Stomach (tissue), 4 donors: ENCODE measurements at regions not wholly inside any gene's neighbourhood (a gene's known extent, or its start where the extent isn't known, plus 50 kb on each side); places are given as distances from the start of the nearest gene placed in this dataset.

Source experiments
- EP300 ChIP-seq: sonication (generic); formaldehyde crosslinking; IDR thresholded peaks from one replicate; pipeline ENCODE4 v1.6.1; 2017; ENCODE audit warnings: antibody characterized with exemption
- POLR2A ChIP-seq, 4 donors: fragments of 450-650 bp; IDR thresholded peaks; one replicate each; pipeline ENCODE4 v1.6.1; 2016; ENCODE audit warnings: antibody characterized with exemption in 4 of 4, control low read depth in 2 of 4, mild to moderate bottlenecking in 1 of 4, moderate library complexity in 1 of 4
- POLR2AphosphoS5 ChIP-seq, 3 donors: sonication (generic); formaldehyde crosslinking; IDR thresholded peaks; one replicate each; pipeline ENCODE4 v1.6.1; 2016; ENCODE audit warnings: antibody characterized with exemption in 3 of 3
- TF ChIP-seq, protein P1 (sequence below), 7 experiments: fragments of 450-650 bp in 4 of 7; fragments of 200-600 bp in 3 of 7; sonication (generic) in 3 of 7; IDR thresholded peaks; one replicate each; pipeline ENCODE4 v1.5.1; 2016 to 2019; ENCODE audit warnings: antibody characterized with exemption in 7 of 7, control low read depth in 2 of 7, mild to moderate bottlenecking in 1 of 7

DNA sequence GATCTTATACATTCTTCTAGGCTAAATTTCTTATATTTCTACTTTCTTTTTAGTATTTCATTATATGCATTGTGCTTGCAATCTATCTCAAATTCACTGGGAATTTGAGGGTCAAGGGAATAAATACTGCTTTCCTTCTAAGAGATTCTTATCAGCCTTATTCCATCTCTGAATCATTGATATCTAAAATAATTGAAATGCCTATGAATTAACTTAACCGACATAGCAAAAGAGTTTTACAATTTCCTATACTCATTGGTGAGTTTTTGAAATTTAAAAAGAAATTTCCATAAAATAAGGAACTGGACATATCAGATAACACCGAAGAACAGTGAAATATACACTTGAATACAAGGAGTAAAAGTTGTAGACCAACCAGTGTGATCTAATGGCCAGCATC is 373.7 kb downstream of the NAF1 start:
- TF ChIP-seq, protein P1, sequence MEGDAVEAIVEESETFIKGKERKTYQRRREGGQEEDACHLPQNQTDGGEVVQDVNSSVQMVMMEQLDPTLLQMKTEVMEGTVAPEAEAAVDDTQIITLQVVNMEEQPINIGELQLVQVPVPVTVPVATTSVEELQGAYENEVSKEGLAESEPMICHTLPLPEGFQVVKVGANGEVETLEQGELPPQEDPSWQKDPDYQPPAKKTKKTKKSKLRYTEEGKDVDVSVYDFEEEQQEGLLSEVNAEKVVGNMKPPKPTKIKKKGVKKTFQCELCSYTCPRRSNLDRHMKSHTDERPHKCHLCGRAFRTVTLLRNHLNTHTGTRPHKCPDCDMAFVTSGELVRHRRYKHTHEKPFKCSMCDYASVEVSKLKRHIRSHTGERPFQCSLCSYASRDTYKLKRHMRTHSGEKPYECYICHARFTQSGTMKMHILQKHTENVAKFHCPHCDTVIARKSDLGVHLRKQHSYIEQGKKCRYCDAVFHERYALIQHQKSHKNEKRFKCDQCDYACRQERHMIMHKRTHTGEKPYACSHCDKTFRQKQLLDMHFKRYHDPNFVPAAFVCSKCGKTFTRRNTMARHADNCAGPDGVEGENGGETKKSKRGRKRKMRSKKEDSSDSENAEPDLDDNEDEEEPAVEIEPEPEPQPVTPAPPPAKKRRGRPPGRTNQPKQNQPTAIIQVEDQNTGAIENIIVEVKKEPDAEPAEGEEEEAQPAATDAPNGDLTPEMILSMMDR (IDR thresholded peaks at IDR 0.05) = no peak
- TF ChIP-seq POLR2AphosphoS5 (IDR thresholded peaks at IDR 0.05) = no peak
- no peak for TF ChIP-seq EP300
- TF ChIP-seq POLR2A (IDR thresholded peaks at IDR 0.05) = no peak
